ENCODE measurements at regions not wholly inside any gene's neighbourhood (a gene's known extent, or its start where the extent isn't known, plus 50 kb on each side); places are given as distances from the start of the nearest gene placed in this dataset.

- TF ChIP-seq CTCF (IDR thresholded peaks at IDR 0.05; ENCODE audit: borderline replicate concordance, extremely low read depth, low read length, poor library complexity, severe bottlenecking) (no peak), EZH2 (IDR thresholded peaks at IDR 0.05; ENCODE audit: borderline replicate concordance, low read depth, low read length, severe bottlenecking) (no peak)
Measured at GRCh38 chr2:37869771-37870170, 55.3 kb upstream of the RMDN2 start.

Measured in DND-41 (cell line).